GM19023 (cell line): ENCODE measurements at regions not wholly inside any gene's neighbourhood (a gene's known extent, or its start where the extent isn't known, plus 50 kb on each side); places are given as distances from the start of the nearest gene placed in this dataset.
"Not testable (repeated sequence)": the region's sequence is repeated elsewhere in the genome, so short reads cannot be mapped to it uniquely, and the experiment has no call there.

Experiments used
- ATAC-seq: cut with Tn5 transposase; IDR thresholded peaks from one replicate; pipeline ENCODE4 v1.9.1; 2021; ENCODE audit warnings: mild to moderate bottlenecking, moderate library complexity; ENCODE audit not compliant: unreplicated experiment

DNA sequence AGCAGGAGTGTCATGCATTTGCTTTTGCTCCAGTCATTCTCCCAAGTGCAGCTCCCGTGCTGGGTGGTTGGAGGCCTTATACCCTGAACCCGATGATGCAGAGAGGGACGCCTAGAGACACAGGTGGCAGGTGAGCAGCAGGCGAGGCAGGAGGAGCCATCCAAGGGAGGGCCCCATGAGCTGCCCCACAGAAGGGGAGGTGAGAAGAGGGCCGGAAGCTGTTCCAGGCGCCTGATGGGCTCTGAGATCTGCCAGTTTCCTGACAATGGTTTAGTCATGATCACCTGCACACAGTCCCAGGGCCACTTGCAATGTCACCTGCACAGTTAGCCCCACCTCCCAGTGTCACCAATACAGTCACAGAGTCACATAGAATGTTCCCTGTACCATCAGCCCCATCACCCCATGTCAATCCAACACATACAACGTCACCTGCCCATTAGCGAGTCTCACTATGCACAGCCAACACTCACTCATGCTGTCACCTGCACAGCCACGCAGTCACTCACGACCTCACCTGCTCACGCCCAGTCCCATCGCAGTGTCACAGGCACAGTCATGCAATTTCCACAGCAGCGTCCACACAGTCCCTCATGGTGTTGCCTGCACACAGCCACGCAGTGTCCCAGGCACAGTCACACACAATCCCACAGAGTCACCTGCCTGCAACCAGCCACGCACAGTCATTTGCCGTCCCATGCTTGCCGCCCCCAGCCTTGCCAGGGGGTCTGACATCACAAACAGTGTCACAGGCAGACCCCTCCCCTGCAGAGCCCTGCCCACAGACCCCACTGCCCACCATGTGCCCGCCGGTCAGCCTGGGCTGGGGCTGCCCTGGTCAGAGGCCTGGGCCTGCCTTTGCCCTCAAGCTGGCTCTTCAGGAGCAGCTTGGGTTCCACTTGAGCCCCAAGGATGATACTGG is 113.4 kb downstream of the LHX2 start:
- ATAC-seq, result no peak

DNA sequence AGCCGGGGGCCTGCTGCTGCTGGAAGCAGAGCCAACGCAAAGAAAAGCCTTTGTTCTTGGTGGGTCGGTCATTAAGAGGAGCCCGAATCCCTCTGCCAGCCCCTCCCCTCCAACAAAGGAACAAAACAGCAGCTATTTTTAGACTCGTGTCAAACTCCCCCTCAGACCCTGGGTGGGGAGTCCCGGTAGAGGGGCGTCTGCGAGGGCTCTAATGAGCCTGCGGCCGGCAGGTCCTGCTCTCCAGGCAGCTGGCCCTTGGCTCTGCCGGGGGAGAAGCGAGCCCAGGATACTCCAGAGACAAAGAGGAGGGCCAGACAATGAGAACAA is 114.0 kb downstream of the LHX2 start:
- no peak for ATAC-seq

DNA sequence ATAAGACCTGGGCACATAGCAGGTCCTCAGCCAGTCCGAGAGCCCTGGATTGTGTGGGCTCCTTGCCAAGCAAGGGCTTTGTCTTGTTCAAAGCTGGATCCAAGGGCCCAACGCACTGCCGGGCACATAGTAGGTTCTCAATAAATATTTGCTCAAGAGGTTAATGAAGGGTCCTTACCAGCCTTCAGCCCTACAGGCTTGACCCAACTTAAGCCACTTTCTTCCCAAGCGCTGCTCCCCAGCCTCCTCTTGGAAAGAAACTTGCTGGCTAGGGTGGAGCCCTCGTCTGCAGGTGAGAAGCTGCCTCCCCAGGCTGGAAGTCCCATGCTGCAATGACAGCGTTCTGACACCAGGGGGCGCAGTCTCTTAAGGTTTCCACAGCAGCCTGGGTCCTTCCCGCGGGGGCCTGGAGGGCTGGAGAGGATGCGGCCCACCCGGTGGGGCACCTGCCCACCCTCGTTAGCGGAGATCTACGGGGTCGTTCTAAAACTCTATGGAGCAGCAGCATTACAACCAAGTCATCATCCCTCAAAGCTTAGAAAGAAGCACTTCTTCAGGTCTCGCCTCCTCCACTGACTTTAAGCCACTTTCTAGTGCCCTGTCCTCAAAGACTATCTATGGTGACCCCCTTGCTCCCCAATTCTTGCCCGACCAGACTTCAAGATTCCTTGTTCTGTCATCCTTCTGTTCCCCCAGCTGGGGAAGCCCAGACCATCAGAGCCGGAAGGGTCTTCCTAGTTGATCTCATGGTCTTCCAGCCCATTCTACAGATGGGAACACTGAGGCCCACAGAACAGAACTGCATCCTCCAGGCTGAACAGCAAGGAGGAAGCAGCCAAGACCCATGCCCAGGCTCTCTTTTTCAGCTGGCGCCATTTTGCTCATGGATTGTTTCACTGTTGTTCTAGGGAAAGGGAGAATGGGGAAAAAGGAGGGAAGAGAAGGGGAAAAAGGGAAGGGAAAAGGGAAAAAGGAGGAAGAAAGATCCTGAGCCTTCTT is 115.4 kb downstream of the LHX2 start:
- ATAC-seq, result no peak

DNA sequence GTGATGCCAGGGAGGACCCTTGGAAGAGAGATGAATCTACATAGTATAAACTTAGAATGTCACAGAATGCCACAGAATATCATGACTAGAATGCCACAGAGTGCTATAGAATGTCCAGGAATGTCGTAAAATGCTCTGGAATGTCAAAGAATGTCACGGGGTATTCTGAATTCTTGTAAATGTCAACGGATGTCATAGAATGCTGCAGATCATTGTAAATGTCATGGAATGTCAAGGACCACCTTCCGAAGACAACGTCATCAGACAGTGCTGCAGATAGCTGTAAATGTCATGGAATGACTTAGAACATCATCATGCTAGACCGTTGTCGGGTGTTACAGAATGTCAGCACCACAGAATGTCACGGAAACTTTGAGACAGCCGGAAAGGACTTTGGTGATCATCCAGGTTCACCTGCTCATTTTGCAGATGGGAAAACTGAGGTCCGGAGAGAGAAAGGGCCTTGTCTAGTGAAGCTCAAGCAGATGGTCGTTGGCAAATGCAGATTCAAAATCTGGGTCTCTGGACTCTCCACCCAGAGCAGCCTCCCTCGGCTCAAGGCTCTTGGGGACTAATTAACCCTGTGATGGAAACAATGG is 117.1 kb downstream of the LHX2 start:
- no peak for ATAC-seq

DNA sequence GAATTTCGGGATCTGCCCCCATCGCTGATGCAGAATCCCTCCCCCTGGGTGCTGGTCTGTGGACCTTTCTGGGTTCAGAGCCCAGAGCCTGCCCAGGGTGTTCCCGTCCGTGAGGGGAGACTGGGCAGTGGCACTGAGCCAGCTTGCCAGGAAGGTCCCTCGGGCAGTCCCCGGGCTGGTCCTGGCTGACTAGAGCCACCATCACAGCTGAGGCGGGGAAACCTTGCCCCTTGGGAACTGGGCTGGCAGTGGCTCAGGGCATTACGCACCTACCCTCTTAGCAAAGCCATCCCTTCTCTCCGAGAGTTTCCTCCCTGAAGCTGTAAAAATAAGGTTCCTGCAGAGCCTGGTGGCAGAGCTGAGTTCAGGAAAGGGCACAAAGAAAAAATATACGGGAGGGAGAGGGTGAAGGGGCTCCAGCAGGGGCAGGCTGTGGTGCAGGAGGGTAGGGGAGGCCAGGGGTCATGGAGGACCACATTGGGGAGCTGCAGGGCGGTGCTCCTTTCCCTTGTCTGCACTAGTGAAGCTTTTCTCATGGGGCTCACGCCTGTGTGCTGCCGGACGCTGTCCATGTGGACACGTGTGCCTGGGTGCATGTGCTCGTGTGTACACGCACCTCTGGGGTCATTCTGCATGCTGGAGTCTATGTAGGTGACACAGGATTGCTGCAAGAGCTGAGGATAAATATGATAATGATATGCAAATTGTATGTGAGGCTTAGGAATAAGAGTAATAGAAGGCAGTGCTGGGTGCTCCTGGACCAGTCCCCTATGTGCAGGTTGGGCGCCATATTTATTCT is 118.9 kb downstream of the LHX2 start:
- ATAC-seq, result no peak

DNA sequence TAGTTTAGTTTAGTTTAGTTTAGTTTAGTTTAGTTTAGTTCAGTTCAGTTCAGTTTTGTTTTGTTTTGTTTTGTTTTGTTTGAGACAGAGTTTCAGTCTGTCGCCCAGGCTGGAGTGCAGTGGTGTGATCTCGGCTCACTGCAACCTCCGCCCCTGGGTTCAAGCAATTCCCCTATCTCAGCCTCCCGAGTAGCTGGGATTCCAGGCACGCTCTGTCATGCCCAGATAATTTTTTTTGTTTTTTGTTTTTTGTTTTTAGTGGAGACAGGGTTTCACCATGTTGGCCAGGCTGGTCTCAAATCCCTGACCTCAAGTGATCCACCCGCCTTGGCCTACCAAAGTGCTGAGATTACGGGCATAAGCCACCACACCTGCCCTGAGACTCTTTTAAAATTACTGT is 120.0 kb downstream of the LHX2 start:
- ATAC-seq, result not testable (repeated sequence)

DNA sequence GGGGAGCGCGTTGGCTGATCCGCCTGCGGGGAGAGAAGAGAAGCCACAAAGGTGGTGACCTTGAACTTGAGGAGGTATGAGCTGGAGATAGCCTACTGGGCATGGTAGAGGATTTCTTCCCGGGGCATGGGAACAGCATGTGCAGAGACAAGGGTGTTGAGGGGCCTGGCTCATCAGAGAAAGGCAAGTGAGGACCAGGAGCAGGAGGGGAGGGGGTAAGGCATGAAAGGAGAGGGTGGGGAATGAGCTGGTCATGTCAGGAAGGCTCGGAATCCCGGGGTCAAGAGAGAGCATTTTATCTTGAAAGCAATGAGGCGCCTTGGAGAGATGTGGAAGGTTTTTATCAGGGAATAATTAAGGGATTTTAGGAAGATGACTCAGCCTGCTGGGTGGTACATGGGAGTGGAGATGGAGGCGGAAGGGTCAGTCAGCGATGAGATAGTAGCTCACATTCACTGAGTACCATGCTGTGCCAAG is 121.1 kb downstream of the LHX2 start:
- ATAC-seq, result no peak

DNA sequence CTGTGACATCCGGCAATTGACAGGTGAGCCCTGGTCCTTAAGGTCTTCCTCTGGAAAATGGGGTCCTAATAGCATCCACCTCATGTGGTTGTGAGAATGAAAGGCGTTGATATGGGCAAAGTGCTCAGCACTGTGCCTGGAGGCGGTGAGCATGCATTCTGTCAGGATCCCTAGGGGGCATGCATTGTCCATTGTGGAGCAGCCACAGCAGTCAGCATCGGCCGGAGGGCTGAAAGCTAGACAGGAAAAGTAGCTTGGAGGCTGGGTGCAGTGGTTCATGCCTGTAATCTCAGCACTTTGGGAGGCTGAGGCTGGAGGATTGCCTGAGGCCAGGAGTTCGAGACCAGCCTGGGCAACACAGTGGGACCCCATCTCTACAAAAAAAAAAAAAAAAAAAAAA is 122.2 kb downstream of the LHX2 start:
- no peak for ATAC-seq

DNA sequence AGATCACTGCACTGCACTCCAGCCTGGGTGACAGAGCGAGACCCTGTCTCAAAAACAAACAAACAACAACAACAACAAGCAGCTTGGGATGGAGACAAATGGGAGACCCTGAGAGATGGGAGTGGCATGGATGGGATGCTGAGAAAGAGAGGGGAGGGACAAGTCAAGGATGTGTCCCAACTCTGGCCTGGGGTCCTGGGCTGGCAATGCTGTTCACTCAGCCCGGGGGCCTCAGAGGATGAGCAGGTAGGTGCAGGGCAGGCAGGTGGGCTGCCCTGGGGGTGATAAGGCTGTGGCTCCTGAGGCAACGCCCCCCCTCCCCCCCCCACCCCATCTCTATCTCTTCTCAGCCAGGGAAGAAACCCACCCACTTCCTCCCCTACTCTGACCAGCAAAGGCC is 123.0 kb downstream of the LHX2 start:
- ATAC-seq, result no peak

DNA sequence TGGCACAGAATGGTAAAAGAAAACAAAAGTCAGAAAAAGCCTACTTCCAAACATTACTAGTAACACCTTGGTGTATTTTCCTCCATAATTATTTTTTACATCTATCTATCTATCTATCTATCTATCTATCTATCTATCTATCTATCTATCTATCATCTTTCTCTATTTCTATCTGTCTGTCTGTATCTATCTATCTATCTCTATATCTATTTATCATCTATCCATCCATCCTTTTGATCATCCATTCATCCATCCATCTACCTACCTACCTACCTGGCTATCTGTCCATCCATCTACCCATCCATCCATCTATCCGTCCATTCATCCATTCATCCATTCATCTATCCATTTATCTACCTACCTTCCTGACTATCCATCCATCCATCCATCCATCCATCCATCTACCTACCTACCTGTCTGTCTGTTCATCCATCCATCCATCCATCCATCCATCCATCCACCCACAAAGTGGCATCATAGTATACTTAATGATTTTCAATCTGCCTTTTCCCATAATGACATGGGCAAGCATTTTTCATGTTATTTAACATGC is 121.9 kb upstream of the NEK6 start:
- no peak for ATAC-seq

DNA sequence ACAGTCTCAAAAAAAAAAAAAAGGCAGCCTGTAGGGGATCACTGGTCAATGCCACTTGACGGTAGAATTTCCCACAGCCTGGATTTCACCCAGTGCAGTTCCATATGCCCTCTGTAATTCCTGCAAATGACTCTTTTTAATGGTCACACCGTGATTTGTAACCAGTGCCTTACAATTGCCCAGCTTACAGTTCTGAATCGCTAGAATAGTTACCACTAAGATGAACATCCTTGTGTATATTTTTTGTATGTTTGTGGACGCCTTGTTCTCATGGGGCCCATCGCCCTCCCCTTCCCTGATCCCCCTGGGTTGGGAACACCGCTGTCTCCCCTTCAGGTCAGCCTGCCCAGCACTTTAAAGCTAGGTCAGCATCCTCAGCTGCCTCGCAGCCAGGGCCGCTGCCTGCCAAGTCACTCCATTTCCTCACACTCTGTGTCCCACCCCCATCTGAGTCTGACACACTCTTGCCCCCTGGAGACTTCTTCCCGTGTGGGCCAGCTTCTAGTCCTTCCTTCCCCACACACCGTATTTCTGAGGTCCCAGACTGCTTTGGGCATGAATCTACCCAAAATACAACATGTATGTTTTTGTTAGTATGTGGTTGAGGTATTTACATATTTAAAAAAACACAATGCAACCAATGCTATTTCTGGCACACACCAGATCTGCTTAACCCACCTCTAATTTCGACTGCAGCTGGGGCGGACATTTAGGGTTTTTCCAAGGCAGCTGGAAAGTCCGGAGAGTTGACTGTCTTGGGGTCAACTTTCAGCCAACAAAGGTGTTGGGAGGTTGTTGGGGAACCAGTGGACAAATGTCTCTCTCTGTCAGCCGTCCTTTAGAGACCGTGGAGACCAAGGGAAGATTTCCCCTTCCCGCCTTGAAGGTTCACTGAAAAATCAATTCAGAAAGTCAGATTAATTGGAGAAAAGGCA is 120.5 kb upstream of the NEK6 start:
- ATAC-seq, result peak; percentile 71

DNA sequence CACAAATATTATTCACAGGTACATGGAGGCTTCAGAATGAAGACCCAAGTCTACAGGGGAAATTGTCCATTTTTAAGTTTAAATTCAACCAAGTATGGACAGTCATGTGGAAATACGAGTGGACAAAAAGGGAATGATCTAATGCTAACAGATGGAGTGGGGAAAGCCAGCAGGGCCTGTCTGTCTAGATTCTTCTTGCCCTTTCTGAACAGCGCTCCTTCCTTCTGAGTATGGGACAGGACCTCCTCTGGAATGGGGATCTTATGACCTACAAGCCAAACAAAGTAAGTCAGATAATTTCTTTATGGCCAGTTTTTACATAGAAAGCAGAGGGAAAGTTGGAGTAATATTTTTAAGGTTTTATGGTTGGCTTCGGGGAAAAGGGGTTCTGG is 119.8 kb upstream of the NEK6 start:
- no peak for ATAC-seq

DNA sequence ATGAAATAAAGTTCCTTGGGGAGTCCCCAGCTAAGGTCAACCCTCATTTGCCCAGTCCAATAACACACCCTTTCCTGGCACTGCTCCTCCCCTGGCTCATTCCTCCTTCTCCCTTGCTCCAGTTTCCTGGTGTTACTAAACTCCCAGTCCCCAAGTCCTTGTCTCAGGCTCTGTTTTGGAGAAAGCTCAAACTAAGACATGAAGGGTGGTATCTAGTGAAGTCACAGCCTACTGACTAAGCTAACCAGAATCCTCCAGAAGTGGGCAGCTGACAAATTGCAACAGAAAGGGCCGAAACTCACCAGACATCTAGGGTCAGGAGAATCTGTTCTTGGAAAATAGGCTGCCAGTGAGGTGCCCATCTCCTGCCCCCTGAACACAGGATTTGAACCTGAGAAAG is 118.7 kb upstream of the NEK6 start:
- no peak for ATAC-seq

DNA sequence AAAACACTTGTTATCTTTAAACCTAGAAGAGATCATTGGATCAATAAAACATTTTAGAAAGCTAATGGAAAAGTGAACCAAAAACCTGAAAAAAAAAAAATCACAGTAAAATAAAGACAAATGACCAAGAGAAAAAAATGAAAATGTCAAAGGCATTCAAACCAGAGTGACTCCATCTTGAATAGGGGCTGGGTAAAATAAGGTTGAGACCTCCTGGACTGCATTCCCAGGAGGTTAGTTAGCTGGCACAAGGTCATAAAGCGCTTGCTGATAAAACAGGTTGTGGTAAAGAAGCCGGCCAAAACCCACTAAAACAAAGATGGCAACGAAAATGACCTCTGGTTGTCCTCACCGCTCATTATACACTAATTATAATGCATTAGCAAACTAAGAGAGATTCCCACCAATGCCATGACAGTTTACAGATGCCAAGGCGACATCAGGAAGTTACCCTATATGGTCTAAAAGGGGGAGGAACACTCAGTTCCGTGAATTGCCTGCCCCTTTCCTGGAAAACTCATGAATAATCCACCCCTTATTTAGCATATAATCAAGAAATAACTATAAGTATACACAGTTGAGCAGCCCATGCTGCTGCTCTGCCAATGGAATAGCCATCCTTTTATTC is 116.7 kb upstream of the NEK6 start:
- ATAC-seq, result no peak

DNA sequence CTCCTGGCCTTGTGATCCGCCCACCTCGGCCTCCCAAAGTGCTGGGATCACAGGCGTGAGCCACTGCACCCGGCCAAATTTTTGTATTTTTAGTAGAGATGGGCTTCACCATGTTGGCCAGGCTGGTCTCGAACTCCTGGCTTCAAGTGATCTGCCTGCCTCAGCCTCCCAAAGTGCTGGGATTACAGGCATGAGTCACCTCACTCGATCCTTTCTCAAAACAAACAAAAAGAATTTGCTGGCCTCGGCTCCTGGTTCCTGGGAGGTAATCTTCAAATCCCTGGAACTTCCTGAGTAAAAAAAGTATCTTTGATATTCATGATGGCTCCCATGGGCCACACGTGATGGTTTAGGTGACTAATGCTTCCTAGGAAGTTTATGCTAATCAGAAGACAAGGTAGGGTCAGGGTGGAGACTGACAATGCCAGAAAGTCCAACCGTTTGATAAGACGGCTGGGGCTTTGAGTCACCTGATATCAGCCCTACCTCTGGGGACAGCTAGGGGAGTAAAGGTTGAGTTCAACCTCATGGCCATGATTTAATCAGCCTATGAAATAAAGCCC is 113.1 kb upstream of the NEK6 start:
- ATAC-seq, result not testable (repeated sequence)

DNA sequence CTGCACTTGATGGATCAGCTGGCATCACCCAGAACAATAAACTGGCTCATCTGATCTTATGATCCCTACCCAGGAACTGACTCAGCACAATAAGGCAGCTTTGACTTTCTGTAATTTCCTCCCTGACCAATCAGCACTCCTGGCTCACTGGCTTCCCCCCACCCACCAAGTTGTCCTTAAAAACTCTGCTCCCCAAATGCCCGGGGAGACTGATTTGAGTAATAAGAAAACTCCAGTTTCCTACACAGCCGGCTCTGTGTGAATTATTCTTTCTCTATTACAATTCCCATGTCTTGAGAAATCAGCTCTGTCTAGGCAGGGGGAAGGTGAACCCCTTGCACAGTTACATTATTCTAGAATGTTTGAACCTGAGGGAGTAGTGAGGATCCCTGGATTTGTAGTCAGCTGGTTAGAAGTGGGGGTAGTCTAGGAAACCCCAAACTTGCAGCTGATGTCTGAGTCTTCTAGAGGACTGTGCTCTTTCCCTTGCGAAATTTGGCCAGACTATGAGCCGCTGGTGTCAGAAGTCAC is 111.7 kb upstream of the NEK6 start:
- ATAC-seq, result no peak

DNA sequence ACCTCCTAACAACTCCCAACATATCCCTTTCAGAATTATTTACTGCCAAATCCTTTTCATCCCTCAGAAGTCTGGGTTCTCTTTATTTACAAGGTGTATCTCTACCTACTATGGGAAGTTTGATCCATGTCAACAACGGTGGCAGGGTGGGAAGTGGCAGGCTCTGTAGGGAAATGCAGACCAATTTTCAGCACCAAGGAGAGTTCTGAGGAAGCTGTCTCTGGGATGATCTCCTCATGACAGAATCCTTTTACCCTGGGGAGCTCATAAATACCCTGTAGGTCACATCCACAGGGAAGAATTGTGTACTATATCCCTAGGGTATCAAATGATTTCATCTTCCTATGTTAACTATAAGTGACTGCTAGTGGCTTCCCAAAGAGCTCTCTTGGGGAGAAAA is 107.8 kb upstream of the NEK6 start:
- ATAC-seq, result no peak

DNA sequence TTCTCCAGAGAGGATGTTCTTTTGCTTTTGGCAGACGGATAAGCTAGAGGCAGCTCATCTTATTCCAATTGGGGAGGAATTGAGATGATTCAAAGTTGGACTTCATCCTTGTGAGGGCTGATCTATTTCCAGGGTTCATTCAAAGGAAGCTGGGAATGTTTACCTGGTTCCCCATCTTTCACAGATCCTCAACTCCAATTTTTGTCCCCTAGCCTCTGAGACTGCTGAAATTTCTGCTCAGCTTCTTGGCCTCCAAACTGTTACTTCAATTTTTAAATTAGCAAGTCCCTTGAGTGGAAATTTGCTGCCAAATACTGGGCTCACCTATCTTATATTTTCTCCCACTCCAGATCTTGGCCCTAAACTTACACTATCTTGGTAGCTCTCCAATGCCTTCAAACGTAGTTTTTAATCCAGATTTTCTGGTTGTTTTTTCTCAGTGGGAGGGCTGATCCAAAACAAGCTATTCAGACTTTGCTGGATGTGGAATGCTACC is 93.9 kb upstream of the NEK6 start:
- no peak for ATAC-seq
